ENCODE measurements at regions not wholly inside any gene's neighbourhood (a gene's known extent, or its start where the extent isn't known, plus 50 kb on each side); places are given as distances from the start of the nearest gene placed in this dataset.

DNA sequence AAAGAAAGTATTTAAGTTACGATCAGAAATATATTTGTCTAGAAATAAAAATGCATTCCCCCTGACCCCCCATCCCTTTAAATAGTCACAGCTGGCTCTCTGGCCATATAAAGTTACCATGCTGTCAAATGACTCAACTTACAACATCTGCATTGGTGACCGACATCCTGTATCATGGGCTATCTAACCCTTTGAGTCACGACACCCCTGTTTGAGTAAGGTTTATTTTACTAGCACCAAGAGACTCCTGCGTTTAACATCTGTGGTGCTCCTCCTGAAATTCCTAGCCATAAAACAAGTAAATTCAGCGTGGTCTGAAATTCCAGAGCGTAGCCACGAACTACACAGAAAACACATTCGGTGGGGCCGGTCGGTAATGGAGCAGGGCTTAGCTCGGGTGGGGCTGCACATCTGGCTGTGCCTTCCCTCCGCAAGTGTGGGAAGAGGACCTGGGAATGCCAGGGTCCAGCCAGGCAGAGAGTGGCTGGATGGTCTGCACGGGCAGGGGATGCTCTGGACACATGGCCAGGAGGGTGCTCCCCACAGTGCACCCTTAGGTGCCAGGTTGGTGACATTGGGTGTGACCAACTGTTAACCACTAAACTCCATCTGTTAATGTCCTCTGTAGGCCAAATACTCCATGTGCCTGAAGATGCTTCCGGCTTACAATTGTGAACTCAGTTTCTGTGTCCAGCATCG is 53.0 kb upstream of the CLDN14 start:
- no peak for DNase-seq (ENCODE audit: low spot score)
- peaks cover 2% of the 10 kb centered on the region for H3K27me3 Mint-ChIP-seq (ENCODE audit: low read depth)
- H3K4me3 Mint-ChIP-seq (ENCODE audit: low read depth): no peak overlapping the region
- intact Hi-C loops (cut with micrococcal nuclease): no loop called here
- H3K27ac Mint-ChIP-seq: no peak overlapping the region
- no peaks in the 10 kb centered on the region for H3K36me3 Mint-ChIP-seq (ENCODE audit: low read depth)
- peaks cover 2% of the 10 kb centered on the region for H3K4me1 Mint-ChIP-seq (ENCODE audit: low read depth)
- no peaks in the 10 kb centered on the region for H3K9me3 Mint-ChIP-seq

DNA sequence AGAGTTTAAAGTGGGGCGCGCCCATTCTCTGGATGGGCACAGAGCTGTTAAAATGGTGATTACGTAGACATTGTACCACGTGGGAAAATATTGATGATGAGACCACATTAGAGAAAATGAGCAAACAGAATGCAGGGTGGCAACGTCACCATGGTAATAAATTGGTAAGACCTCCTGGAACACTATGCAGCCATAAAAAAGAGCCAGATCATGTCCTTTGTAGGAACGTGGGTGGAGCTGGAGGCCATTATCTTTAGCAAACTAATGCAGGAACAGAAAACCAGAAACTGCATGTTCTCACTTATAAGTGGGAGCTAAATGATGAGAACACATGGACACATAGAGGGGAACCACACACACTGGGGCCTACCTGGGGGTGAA is 53.5 kb upstream of the CLDN14 start:
- peaks cover 2% of the 10 kb centered on the region for H3K27me3 Mint-ChIP-seq (ENCODE audit: low read depth)
- H3K4me1 Mint-ChIP-seq (ENCODE audit: low read depth): peaks cover 2% of the 10 kb centered on the region
- DNase-seq (ENCODE audit: low spot score): no peak
- intact Hi-C loops (cut with micrococcal nuclease): no loop called here
- no peak overlapping the region for H3K27ac Mint-ChIP-seq
- no peaks in the 10 kb centered on the region for H3K36me3 Mint-ChIP-seq (ENCODE audit: low read depth)
- H3K9me3 Mint-ChIP-seq: no peaks in the 10 kb centered on the region
- no peak overlapping the region for H3K4me3 Mint-ChIP-seq (ENCODE audit: low read depth)

DNA sequence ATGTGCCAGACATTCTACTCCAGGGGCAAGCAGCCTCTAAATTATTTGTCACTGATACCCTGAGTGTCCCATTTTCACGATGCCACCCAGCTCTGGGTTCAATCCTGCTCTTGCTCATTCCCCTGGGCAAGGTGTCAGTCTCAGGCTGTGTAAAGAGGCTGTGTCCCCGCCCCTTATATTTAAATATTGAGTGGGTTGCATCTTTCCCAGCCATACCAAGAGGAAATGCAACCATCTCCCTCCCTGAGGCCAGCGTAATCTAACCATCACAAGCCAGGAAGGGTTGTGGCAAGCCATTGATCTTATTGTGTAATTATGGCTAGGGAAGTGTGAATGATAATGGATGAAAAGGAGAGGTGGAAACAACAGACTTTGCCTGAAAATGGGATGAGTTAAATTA is 54.7 kb upstream of the CLDN14 start:
- Mint-ChIP-seq H3K4me1 (ENCODE audit: low read depth) (peaks cover 2% of the 10 kb centered on the region), H3K9me3 (no peaks in the 10 kb centered on the region), H3K27me3 (ENCODE audit: low read depth) (peaks cover 2% of the 10 kb centered on the region), H3K4me3 (ENCODE audit: low read depth) (no peak overlapping the region), H3K36me3 (ENCODE audit: low read depth) (no peaks in the 10 kb centered on the region), H3K27ac (no peak overlapping the region)
- intact Hi-C loops (cut with micrococcal nuclease): no loop called here
- no peak for DNase-seq (ENCODE audit: low spot score)

DNA sequence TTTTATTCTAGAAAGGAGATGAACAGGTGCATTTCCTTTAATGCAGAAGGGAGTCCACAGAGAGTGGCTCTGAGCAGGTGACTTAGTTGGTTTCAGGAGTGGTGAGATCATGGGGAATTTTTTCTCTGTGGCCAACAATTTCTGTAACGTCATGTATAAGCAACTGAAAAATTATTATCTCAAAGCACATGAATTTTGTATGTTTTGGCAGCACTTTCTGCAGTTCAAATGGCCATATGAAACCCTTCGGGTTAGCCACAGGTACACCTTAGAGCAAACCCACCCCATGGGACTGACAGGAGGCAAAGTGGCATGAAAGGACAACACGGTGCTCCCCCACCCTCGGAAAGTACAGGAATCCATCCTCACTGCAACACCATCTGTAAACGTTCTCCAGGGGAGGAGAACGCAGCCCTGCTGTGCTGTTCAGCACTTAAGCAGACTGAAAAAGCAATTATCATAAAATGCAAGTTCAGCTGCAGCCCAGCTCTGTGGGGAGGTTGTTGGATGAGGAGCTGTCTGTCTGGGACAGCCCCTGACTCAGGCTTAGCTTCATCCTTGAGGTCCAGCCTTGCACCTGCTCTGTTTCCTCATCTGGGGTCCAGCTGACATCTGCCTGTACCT is 55.8 kb upstream of the CLDN14 start:
- Mint-ChIP-seq H3K4me1 (ENCODE audit: low read depth) (peaks cover 2% of the 10 kb centered on the region), H3K27me3 (ENCODE audit: low read depth) (no peaks in the 10 kb centered on the region)

DNA sequence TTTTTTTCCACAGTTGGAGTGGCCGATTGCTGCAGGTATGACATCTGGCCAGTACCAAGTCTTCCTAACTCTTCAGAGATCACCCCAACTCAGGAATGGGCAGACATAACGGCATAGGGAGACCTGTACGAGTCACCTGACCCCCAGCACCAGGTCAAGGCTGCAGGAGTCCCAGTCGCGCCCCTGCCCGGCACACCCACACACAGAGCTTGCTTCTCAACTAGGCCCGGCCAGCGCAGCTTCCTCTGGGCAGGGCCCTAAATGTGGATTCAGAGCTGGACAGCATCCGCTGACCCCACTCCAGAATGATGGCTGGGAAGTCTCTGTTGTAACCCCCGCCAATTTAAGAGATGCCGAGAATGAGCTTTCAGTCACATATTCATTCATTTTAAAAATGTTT is 58.8 kb upstream of the CLDN14 start:
- peaks cover 10% of the 10 kb centered on the region for H3K27me3 Mint-ChIP-seq (ENCODE audit: low read depth)
- intact Hi-C loops (cut with micrococcal nuclease): no loop called here

More for the DNA sequence above, 55.8 kb upstream of the CLDN14 start:
- H3K36me3 Mint-ChIP-seq (ENCODE audit: low read depth): no peaks in the 10 kb centered on the region
- no peak overlapping the region for H3K27ac Mint-ChIP-seq
- H3K9me3 Mint-ChIP-seq: no peaks in the 10 kb centered on the region
- intact Hi-C loops (cut with micrococcal nuclease): no loop called here
- H3K4me3 Mint-ChIP-seq (ENCODE audit: low read depth): no peak overlapping the region
- no peak for DNase-seq (ENCODE audit: low spot score)

DNA sequence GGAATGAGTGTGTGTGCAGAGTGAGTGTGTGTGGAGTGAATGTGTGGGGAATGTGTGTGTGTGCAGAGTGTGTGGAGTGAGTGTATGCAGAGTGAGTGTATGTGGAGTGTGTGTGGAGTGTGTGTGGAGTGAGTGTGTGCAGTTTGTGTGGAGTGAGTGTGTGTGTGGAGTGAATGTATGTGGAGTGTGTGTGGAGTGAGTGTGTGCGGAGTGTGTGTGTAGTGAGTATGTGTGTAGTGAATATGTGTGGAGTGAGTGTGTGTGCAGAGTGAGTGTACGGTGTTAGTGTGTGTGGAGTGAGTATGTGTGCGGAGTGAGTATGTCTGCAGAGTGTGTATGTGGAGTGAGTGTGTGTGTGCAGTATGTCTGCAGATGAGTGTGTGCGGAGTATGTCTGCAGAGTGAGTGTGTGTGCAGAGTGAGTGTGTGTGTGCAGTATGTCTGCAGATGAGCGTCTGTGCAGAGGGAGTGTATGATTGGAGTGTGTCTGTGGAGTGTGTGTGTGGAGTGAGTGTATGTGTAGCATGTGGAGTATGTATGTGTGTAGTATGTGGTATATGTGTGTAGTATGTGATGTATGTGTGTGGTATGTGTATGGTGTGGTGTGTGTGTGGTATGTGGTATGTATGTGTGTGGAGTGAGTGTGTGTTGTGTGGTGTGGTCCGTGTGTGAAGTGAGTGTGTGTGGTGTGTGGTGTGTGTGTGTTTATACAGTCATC is 59.7 kb upstream of the CLDN14 start:
- H3K27ac Mint-ChIP-seq: no peak overlapping the region
- DNase-seq (ENCODE audit: low spot score): no peak
- no peaks in the 10 kb centered on the region for H3K9me3 Mint-ChIP-seq
- no peak overlapping the region for H3K4me3 Mint-ChIP-seq (ENCODE audit: low read depth)
- H3K36me3 Mint-ChIP-seq (ENCODE audit: low read depth): no peaks in the 10 kb centered on the region
- peaks cover 14% of the 10 kb centered on the region for H3K27me3 Mint-ChIP-seq (ENCODE audit: low read depth)
- peaks cover 2% of the 10 kb centered on the region for H3K4me1 Mint-ChIP-seq (ENCODE audit: low read depth)
- intact Hi-C loops (cut with micrococcal nuclease): no loop called here

More for the DNA sequence above, 58.8 kb upstream of the CLDN14 start:
- H3K27ac Mint-ChIP-seq: no peak overlapping the region
- no peaks in the 10 kb centered on the region for H3K36me3 Mint-ChIP-seq (ENCODE audit: low read depth)
- no peak for DNase-seq (ENCODE audit: low spot score)
- H3K4me1 Mint-ChIP-seq (ENCODE audit: low read depth): peaks cover 2% of the 10 kb centered on the region
- H3K9me3 Mint-ChIP-seq: no peaks in the 10 kb centered on the region
- no peak overlapping the region for H3K4me3 Mint-ChIP-seq (ENCODE audit: low read depth)

DNA sequence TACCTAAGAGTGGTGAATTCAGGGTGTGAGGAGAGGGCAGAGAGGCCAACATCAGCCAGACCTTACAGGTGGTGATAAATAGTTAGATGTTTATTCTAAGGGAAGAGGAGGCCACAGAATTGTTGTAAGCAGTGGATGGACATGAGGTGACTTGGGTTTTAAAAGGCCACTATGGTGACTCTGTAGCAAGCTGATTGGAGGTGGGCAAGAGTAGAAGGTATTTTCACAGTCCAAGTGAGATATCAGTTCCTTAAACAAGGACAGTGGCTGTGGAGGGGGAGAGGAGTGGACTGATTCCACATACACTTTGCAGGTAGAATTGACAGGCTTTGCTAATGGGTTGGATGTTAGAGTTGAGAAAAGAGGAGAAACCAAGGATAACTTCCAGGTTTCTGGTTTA is 60.8 kb upstream of the CLDN14 start:
- intact Hi-C loops (cut with micrococcal nuclease): no loop called here
- Mint-ChIP-seq H3K4me3 (ENCODE audit: low read depth) (no peak overlapping the region), H3K27me3 (ENCODE audit: low read depth) (peaks cover 14% of the 10 kb centered on the region), H3K36me3 (ENCODE audit: low read depth) (no peaks in the 10 kb centered on the region), H3K4me1 (ENCODE audit: low read depth) (no peaks in the 10 kb centered on the region), H3K27ac (no peak overlapping the region), H3K9me3 (no peaks in the 10 kb centered on the region)
- DNase-seq (ENCODE audit: low spot score): no peak

DNA sequence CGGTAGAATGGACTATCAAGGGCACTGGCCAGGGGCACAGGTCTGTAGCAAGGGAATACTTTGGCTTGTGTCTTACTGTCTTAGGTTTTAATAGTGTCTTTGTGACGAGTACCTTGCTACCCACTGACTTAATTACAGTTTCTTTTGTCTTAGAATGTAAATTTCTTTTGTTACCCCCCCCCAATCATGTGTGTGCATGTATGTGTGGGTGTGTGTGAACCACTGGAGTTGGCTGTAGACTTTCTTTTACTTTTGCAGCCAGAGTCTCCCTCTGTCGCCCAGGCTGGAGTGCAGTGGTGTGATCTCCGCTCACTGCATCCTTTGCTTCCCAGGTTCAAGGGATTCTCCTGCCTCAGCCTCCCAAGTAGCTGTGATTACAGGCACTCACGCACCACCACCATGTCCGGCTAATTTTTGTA is 61.8 kb upstream of the CLDN14 start:
- peaks cover 16% of the 10 kb centered on the region for H3K27me3 Mint-ChIP-seq (ENCODE audit: low read depth)
- H3K4me3 Mint-ChIP-seq (ENCODE audit: low read depth): no peak overlapping the region
- intact Hi-C loops (cut with micrococcal nuclease): no loop called here
- H3K36me3 Mint-ChIP-seq (ENCODE audit: low read depth): no peaks in the 10 kb centered on the region
- no peaks in the 10 kb centered on the region for H3K9me3 Mint-ChIP-seq
- no peak overlapping the region for H3K27ac Mint-ChIP-seq
- no peaks in the 10 kb centered on the region for H3K4me1 Mint-ChIP-seq (ENCODE audit: low read depth)
- DNase-seq (ENCODE audit: low spot score): no peak

DNA sequence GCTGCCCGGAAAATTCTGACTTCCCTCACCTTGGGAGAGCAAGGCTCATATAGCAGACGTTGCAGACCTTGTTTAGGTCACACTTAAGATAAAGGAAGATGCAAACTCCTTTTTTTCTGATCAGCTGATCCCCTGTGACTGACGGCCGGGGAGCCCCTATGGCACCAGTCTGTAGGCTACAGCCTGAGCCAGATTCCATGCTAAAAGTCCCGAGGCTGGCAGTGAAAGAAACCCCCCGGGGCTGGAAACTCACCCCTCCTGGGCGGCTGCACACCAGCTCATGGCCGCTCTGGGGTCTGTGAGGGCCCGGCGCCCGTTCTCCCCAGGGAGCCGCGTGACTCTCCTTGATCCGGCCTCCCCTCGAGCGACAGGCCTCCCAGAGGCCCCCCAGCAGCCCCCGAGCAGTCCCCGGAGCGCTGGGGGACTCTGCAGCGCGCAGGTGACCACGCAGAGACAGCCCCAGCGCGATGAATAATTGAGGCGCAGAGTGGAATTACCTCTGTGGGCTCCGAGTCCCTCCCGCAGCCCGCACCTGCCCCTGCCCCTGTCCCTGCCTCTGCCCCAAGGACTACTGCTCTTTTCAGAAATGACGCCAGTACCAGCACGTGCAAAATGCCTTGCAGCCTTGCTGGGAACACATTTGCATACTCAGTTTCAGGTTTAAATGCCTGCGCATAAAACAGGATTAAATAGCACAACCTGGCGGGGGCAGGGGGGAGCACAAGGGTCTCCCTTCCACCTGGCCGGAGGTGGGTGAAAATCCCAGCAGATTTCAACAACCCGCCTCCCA is 62.6 kb upstream of the CLDN14 start:
- no peaks in the 10 kb centered on the region for H3K4me1 Mint-ChIP-seq (ENCODE audit: low read depth)
- H3K27ac Mint-ChIP-seq: no peak overlapping the region
- no peaks in the 10 kb centered on the region for H3K36me3 Mint-ChIP-seq (ENCODE audit: low read depth)
- no peak for DNase-seq (ENCODE audit: low spot score)
- intact Hi-C loops (cut with micrococcal nuclease): no loop called here
- peaks cover 16% of the 10 kb centered on the region for H3K27me3 Mint-ChIP-seq (ENCODE audit: low read depth)
- no peaks in the 10 kb centered on the region for H3K9me3 Mint-ChIP-seq
- H3K4me3 Mint-ChIP-seq (ENCODE audit: low read depth): no peak overlapping the region

DNA sequence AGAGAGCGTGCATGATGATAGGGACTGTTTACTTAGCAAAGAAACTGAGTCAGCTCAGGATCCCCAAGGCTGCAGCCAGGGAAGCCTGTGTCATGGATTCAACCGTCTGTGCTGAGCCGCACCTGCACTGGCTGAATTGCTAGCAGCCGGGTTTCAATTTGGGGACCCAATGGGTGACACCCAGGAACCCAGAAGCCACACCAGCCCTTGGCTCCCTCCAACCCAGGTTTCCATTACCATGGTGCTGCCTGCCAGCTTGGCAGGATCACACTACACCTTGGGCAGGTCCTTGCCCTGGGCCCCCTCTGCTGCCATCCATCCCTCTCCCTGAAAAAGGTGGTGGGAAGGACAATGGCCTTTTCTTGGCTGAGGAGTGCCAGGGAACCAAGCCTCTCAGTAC is 64.0 kb upstream of the CLDN14 start:
- DNase-seq (ENCODE audit: low spot score): no peak
- Mint-ChIP-seq H3K27me3 (ENCODE audit: low read depth) (peaks cover 16% of the 10 kb centered on the region), H3K36me3 (ENCODE audit: low read depth) (no peaks in the 10 kb centered on the region), H3K4me1 (ENCODE audit: low read depth) (no peaks in the 10 kb centered on the region), H3K9me3 (no peaks in the 10 kb centered on the region), H3K27ac (no peak overlapping the region), H3K4me3 (ENCODE audit: low read depth) (no peak overlapping the region)
- intact Hi-C loops (cut with micrococcal nuclease): no loop called here

DNA sequence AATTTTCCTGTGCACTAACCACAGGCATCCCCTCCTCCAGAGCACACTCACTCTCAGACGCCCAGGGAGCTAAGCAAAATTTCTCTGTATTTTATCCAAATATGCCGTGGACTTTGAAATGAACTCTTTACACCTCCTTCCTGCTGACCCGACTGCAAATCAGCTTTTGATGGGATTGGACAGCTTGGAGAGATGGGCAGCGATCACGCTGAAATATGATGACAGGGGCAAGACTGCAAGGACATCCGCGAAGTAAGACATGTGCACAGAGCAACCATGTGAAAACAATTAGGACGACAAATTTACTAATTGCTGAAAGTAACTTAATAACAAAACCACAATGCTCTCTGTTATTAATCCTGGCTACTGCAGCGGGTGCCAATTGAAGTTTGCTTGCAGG is 64.6 kb upstream of the CLDN14 start:
- peaks cover 16% of the 10 kb centered on the region for H3K27me3 Mint-ChIP-seq (ENCODE audit: low read depth)
- H3K36me3 Mint-ChIP-seq (ENCODE audit: low read depth): no peaks in the 10 kb centered on the region
- H3K4me3 Mint-ChIP-seq (ENCODE audit: low read depth): no peak overlapping the region
- H3K9me3 Mint-ChIP-seq: no peaks in the 10 kb centered on the region
- H3K4me1 Mint-ChIP-seq (ENCODE audit: low read depth): no peaks in the 10 kb centered on the region
- no peak overlapping the region for H3K27ac Mint-ChIP-seq
- no peak for DNase-seq (ENCODE audit: low spot score)
- intact Hi-C loops (cut with micrococcal nuclease): no loop called here

DNA sequence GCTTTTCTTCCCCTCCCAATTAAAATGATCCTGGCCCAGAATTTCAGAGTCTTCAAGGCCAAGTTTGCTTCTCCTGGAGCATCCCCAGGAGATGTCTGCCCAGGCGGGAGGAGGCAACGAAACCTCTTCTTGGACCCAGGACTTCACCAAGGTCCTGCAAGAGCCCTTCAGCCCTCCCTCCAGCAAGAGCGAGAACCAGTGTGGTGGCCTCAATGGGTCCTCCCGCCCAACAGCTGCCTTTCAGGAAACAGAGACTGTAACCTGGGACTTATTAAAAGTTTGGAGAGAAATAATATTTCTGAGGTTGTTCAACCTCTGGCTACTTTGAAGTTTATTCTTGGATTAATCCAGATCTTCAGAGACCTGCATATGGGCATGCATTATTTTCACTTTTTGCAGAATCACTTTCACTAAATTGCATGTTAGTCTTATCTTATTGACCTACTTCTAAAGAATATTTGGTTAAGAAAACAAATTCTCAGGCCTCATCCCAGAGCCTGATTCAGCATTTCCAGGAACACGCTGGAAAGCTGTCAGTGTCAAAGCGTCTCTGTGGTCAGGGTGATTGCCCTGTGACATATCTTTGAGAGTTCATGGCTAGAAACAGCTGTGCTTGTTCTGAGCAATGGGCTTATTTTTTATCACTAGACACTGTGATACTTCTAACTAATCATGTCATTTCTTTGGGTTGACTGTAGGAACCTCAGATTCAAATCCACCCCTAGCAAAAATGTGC is 66.0 kb upstream of the CLDN14 start:
- H3K27ac Mint-ChIP-seq: no peak overlapping the region
- intact Hi-C loops (cut with micrococcal nuclease): no loop called here
- H3K9me3 Mint-ChIP-seq: no peaks in the 10 kb centered on the region
- no peaks in the 10 kb centered on the region for H3K4me1 Mint-ChIP-seq (ENCODE audit: low read depth)
- no peak for DNase-seq (ENCODE audit: low spot score)
- peaks cover 16% of the 10 kb centered on the region for H3K27me3 Mint-ChIP-seq (ENCODE audit: low read depth)
- H3K4me3 Mint-ChIP-seq (ENCODE audit: low read depth): no peak overlapping the region
- no peaks in the 10 kb centered on the region for H3K36me3 Mint-ChIP-seq (ENCODE audit: low read depth)

Data from activated T-helper 2 cell treated with anti-CD3 and anti-CD28 coated beads, Interferon-gamma antibody, Interleukin-2, Interleukin-4, amounts not matched to agents 10 μg/mL and 5 μg/mL and 100 μg/mL, durations not matched to agents 14 hours and 24 hours and 36 hours (primary cell).